SU-DHL-6 (cell line): ENCODE measurements at regions not wholly inside any gene's neighbourhood (a gene's known extent, or its start where the extent isn't known, plus 50 kb on each side); places are given as distances from the start of the nearest gene placed in this dataset.
"Not testable (repeated sequence)": the region's sequence is repeated elsewhere in the genome, so short reads cannot be mapped to it uniquely, and the experiment has no call there.

Experiments used
- H2AFZ ChIP-seq: fragments of 200-600 bp; sonication (generic); 2 replicates; pipeline ENCODE4 v1.6.1; 2014; ENCODE audit warnings: low read depth, mild to moderate bottlenecking, moderate library complexity, mixed read lengths, antibody characterized with exemption, low read length; ENCODE audit not compliant: severe bottlenecking
- H3F3A ChIP-seq: fragments of 200-600 bp; shearing (Covaris generic); 2 replicates; pipeline ENCODE4 v1.6.0; 2016; ENCODE audit warnings: antibody characterized with exemption, mild to moderate bottlenecking; ENCODE audit not compliant: insufficient read depth
- H3K27ac ChIP-seq: fragments of 200-600 bp; sonication (generic); 2 replicates; pipeline ENCODE4 v1.5.1; 2016; ENCODE audit warnings: low read depth, mild to moderate bottlenecking, low read length, moderate library complexity, mixed read lengths
- H3K27me3 ChIP-seq: fragments of 200-600 bp; sonication (generic), shearing (Covaris generic); 2 replicates; pipeline ENCODE4 v1.6.0; 2014; ENCODE audit warnings: mild to moderate bottlenecking, low read length
- H3K36me3 ChIP-seq: fragments of 200-600 bp; sonication (generic); 2 replicates; pipeline ENCODE4 v1.6.1; 2014; ENCODE audit warnings: mild to moderate bottlenecking, low read length, mixed read lengths
- H3K4me2 ChIP-seq: fragments of 300-600, 200-600 bp; shearing (Covaris generic), sonication (generic); 2 replicates; pipeline ENCODE4 v1.6.0; 2014; ENCODE audit warnings: low read length, low read depth, mild to moderate bottlenecking; ENCODE audit not compliant: poor library complexity, severe bottlenecking
- H3K4me3 ChIP-seq: fragments of 200-600 bp; sonication (generic); 2 replicates; pipeline ENCODE4 v1.5.1; 2014; ENCODE audit warnings: antibody characterized with exemption, low read length, mild to moderate bottlenecking, mixed read lengths; ENCODE audit not compliant: insufficient read depth, poor library complexity, severe bottlenecking
- H3K79me2 ChIP-seq: fragments of 200-600 bp; sonication (generic); 2 replicates; pipeline ENCODE4 v1.6.1; 2014; ENCODE audit warnings: mild to moderate bottlenecking, low read length, moderate library complexity; ENCODE audit not compliant: insufficient read depth
- H3K9ac ChIP-seq: fragments of 200-600 bp; sonication (generic); 2 replicates; pipeline ENCODE4 v1.7.0; 2014; ENCODE audit warnings: mild to moderate bottlenecking, low read length
- H3K9me2 ChIP-seq: fragments of 200-600 bp; sonication (generic); replicated peaks from 2 replicates; pipeline ENCODE4 v1.6.1; 2014; ENCODE audit warnings: low read length; ENCODE audit not compliant: insufficient read depth
- H3K9me3 ChIP-seq: fragments of 200-600 bp; sonication (generic); 2 replicates; pipeline ENCODE4 v1.6.1; 2014; ENCODE audit warnings: low read length, mixed read lengths; ENCODE audit not compliant: insufficient read depth
- H4K20me1 ChIP-seq: fragments of 200-600 bp; sonication (generic); 2 replicates; pipeline ENCODE4 v1.6.1; 2014; ENCODE audit warnings: low read depth, mild to moderate bottlenecking, antibody characterized with exemption, low read length, moderate library complexity, mixed read lengths
- CTCF ChIP-seq: fragments of 200-600 bp; sonication (generic); IDR thresholded peaks from one replicate; pipeline ENCODE4 v1.5.1; 2017; ENCODE audit warnings: antibody characterized with exemption, mild to moderate bottlenecking, low read length, moderate library complexity; ENCODE audit not compliant: insufficient read depth, poor library complexity, severe bottlenecking
- EZH2phosphoT487 ChIP-seq: fragments of 200-600 bp; sonication (generic), shearing (Covaris generic); conservative IDR thresholded peaks from 2 replicates; pipeline ENCODE4 v1.6.1; 2018; ENCODE audit warnings: mild to moderate bottlenecking, antibody characterized with exemption, low read length, moderate library complexity, mixed read lengths

- Histone ChIP-seq H3K9ac (no peak overlapping the region), H4K20me1 (no peaks in the 10 kb centered on the region), H2AFZ (no peak overlapping the region), H3K9me3 (no peaks in the 10 kb centered on the region), H3F3A (no peaks in the 10 kb centered on the region), H3K27me3 (no peaks in the 10 kb centered on the region), H3K4me2 (no peak overlapping the region), H3K9me2 (no peaks in the 10 kb centered on the region), H3K36me3 (no peaks in the 10 kb centered on the region), H3K4me3 (no peak overlapping the region), H3K27ac (no peak overlapping the region), H3K79me2 (no peaks in the 10 kb centered on the region)
- TF ChIP-seq EZH2phosphoT487 (no peak), CTCF (no peak)
These were observed 57.3 kb upstream of the HIVEP3 start for GRCh38 chr1:41975850-41976569.

GRCh38 chr1:41975121-41975520 lies 56.4 kb upstream of the HIVEP3 start:
- H3K27ac ChIP-seq: no peak overlapping the region
- H2AFZ ChIP-seq: no peak overlapping the region
- H3K4me3 ChIP-seq: no peak overlapping the region

GRCh38 chr1:41968557-41968956 lies 49.8 kb upstream of the HIVEP3 start:
- H3K9me2 ChIP-seq, H4K20me1 ChIP-seq, H3K9me3 ChIP-seq, H3K36me3 ChIP-seq, H2AFZ ChIP-seq, H3K4me2 ChIP-seq, H3K27ac ChIP-seq, H3F3A ChIP-seq, H3K4me3 ChIP-seq, H3K27me3 ChIP-seq, H3K9ac ChIP-seq, H3K79me2 ChIP-seq: not testable (repeated sequence)

More at GRCh38 chr1:41975121-41975520, 56.4 kb upstream of the HIVEP3 start:
- no peak overlapping the region for H3K9ac ChIP-seq
- H4K20me1 ChIP-seq: no peaks in the 10 kb centered on the region
- no peaks in the 10 kb centered on the region for H3K79me2 ChIP-seq
- H3K36me3 ChIP-seq: no peaks in the 10 kb centered on the region
- H3K27me3 ChIP-seq: no peaks in the 10 kb centered on the region
- TF ChIP-seq CTCF (no peak), EZH2phosphoT487 (no peak)
- H3K4me2 ChIP-seq: no peak overlapping the region
- H3K9me3 ChIP-seq: no peaks in the 10 kb centered on the region
- H3K9me2 ChIP-seq: no peaks in the 10 kb centered on the region
- no peaks in the 10 kb centered on the region for H3F3A ChIP-seq
